OCI-LY1 (cell line): ENCODE measurements at regions not wholly inside any gene's neighbourhood (a gene's known extent, or its start where the extent isn't known, plus 50 kb on each side); places are given as distances from the start of the nearest gene placed in this dataset.

Source experiments
- EZH2 ChIP-seq: fragments of 200-600 bp; sonication (generic), shearing (Covaris generic); IDR thresholded peaks from 2 replicates; pipeline ENCODE4 v1.8.0; 2017; ENCODE audit warnings: borderline replicate concordance, mixed run types, mild to moderate bottlenecking, antibody characterized with exemption, low read length, moderate library complexity, mixed read lengths
- TF ChIP-seq, protein P1 (sequence below): fragments of 200-600 bp; sonication (generic), shearing (Covaris generic); IDR thresholded peaks from 2 replicates; pipeline ENCODE4 v1.5.1; 2017; ENCODE audit warnings: mild to moderate bottlenecking, antibody characterized with exemption, low read length, moderate library complexity, mixed read lengths

DNA sequence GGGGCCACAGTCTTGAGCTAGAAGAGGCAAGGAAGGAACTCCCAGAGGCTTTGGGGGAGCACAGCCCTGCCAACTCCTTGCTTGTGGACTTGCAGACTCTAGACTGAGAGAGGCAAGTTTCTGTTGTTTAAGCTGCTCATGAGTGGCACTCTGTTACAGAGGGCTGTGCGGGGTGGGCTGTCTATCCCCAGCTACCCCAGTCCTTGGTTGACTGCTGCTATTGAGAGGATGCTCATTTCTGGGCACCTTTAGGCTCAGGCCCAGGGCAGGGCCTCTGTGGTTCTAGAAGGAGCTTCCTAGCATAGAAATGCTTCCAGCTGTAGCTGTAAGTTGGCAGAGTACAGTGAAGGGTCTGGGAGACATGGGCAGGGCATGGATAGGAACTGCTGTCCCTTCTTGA, 151.3 kb upstream of the GGTLC1 start:
- TF ChIP-seq, protein P1, sequence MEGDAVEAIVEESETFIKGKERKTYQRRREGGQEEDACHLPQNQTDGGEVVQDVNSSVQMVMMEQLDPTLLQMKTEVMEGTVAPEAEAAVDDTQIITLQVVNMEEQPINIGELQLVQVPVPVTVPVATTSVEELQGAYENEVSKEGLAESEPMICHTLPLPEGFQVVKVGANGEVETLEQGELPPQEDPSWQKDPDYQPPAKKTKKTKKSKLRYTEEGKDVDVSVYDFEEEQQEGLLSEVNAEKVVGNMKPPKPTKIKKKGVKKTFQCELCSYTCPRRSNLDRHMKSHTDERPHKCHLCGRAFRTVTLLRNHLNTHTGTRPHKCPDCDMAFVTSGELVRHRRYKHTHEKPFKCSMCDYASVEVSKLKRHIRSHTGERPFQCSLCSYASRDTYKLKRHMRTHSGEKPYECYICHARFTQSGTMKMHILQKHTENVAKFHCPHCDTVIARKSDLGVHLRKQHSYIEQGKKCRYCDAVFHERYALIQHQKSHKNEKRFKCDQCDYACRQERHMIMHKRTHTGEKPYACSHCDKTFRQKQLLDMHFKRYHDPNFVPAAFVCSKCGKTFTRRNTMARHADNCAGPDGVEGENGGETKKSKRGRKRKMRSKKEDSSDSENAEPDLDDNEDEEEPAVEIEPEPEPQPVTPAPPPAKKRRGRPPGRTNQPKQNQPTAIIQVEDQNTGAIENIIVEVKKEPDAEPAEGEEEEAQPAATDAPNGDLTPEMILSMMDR = no peak
- TF ChIP-seq EZH2 = no peak
